ENCODE measurements at regions not wholly inside any gene's neighbourhood (a gene's known extent, or its start where the extent isn't known, plus 50 kb on each side); places are given as distances from the start of the nearest gene placed in this dataset.
A peak's percentile ranks its signal among the peaks of the same experiment; 100 is the strongest.

DNA sequence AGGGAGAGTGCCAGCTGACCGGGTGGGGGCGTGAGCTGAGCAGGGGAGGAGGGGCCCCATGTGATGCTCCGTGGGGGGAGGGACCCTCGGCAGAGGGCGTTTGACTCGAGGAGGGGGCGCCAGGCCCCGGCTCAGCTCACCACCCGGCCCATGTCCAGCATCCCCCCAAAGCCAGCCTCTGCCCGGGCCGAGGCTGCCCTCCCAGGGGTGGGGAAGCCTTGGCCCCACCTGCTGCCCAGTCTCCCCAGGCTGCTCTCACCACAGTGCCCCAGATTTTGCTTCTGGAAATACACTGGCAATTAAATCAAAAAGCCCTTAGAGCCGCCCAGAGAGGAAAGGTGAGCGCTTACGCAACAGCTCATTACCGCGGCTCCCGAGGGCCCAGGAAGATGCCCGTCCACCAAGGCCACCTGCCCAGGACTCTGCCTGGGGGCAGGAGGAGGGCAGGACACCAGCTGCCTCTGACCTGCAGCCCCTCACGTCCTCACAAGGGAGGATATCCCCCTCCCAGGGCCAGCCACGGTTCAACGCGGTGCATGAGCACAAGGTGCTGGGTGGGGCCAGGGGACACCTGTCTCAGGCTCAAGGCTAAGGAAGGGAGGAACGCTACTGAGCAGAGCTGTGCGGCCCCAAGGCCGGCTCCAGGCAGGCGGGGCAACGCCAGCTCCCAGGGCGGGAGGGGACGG, 70.0 kb upstream of the INPP5A start:
- Histone ChIP-seq H3K27me3 (ENCODE audit: insufficient read depth, low read length) (peaks cover 12% of the 10 kb centered on the region), H3K9me3 (ENCODE audit: low read depth, low read length) (no peaks in the 10 kb centered on the region), H4K20me1 (ENCODE audit: insufficient read depth, low read length) (no peaks in the 10 kb centered on the region), H3K27ac (ENCODE audit: low read depth, low read length) (no peak overlapping the region), H3K79me2 (ENCODE audit: insufficient read depth, low read length) (no peaks in the 10 kb centered on the region), H3K36me3 (ENCODE audit: insufficient read depth, low read length) (no peaks in the 10 kb centered on the region), H3K4me1 (ENCODE audit: insufficient read depth, low read length) (no peaks in the 10 kb centered on the region), H2AFZ (ENCODE audit: low read length) (no peak overlapping the region), H3K4me2 (ENCODE audit: insufficient read depth, low read length) (no peak overlapping the region), H3K4me3 (ENCODE audit: insufficient read depth, low read length) (no peak overlapping the region)
- DNase-seq (ENCODE audit: insufficient read length, low spot score, missing footprints) = peak; percentile 73
- TF ChIP-seq, protein P1, sequence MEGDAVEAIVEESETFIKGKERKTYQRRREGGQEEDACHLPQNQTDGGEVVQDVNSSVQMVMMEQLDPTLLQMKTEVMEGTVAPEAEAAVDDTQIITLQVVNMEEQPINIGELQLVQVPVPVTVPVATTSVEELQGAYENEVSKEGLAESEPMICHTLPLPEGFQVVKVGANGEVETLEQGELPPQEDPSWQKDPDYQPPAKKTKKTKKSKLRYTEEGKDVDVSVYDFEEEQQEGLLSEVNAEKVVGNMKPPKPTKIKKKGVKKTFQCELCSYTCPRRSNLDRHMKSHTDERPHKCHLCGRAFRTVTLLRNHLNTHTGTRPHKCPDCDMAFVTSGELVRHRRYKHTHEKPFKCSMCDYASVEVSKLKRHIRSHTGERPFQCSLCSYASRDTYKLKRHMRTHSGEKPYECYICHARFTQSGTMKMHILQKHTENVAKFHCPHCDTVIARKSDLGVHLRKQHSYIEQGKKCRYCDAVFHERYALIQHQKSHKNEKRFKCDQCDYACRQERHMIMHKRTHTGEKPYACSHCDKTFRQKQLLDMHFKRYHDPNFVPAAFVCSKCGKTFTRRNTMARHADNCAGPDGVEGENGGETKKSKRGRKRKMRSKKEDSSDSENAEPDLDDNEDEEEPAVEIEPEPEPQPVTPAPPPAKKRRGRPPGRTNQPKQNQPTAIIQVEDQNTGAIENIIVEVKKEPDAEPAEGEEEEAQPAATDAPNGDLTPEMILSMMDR (IDR thresholded peaks at IDR 0.05; ENCODE audit: extremely low read depth, low read depth, low read length) = no peak

DNA sequence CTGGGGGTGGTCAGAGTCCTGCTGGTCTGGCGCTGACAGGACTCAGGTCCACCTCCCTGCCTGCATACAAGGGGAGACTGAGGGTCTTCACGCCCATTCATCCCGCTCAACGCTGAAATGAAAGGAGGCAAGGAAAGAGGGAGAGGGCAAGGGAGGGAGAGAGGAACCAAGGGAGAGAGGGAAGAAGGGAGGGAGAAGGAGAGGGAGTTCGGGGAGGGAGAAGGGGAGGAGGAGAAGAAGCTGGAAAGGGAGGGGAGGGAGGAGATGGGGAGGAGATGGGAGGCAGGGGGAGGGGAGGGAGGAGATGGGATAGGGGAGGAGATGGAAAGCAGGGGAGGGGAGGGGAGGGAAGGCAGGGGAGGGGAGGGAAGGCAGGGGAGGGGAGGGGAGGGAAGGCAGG, 69.4 kb upstream of the INPP5A start:
- no peaks in the 10 kb centered on the region for H3K4me1 ChIP-seq (ENCODE audit: insufficient read depth, low read length)
- H3K9me3 ChIP-seq (ENCODE audit: low read depth, low read length) = no peaks in the 10 kb centered on the region
- no peak overlapping the region for H3K4me2 ChIP-seq (ENCODE audit: insufficient read depth, low read length)
- no peaks in the 10 kb centered on the region for H3K36me3 ChIP-seq (ENCODE audit: insufficient read depth, low read length)
- no peak overlapping the region for H3K27ac ChIP-seq (ENCODE audit: low read depth, low read length)
- no peak overlapping the region for H2AFZ ChIP-seq (ENCODE audit: low read length)
- no peak overlapping the region for H3K4me3 ChIP-seq (ENCODE audit: insufficient read depth, low read length)
- no peaks in the 10 kb centered on the region for H3K79me2 ChIP-seq (ENCODE audit: insufficient read depth, low read length)
- no peaks in the 10 kb centered on the region for H4K20me1 ChIP-seq (ENCODE audit: insufficient read depth, low read length)
- TF ChIP-seq, protein P1 (IDR thresholded peaks at IDR 0.05; ENCODE audit: extremely low read depth, low read depth, low read length) = no peak
- peak; percentile 34 for DNase-seq (ENCODE audit: insufficient read length, low spot score, missing footprints)
- H3K27me3 ChIP-seq (ENCODE audit: insufficient read depth, low read length) = peaks cover 13% of the 10 kb centered on the region

DNA sequence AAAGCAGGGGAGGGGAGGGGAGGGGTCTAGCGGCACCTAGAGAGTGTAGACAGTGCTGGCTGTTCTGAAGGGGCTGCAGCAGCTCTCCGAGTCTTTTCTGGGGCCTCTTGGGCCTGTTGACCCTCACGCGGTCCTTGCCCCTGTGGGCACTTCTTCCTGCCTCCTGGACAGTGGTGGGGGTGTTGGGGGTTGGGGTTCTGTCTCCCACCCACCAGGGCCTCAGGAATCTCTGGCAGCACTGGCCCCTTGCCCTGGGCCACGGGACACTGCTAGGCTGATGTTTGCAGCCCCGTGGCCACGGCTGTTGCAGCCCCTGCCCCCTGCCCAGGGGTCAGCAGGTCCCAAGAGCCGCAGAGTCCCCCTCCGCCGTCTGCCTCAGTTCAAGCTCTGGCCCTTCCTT, 68.9 kb upstream of the INPP5A start:
- Histone ChIP-seq H3K27me3 (ENCODE audit: insufficient read depth, low read length) (peaks cover 16% of the 10 kb centered on the region), H4K20me1 (ENCODE audit: insufficient read depth, low read length) (no peaks in the 10 kb centered on the region), H3K79me2 (ENCODE audit: insufficient read depth, low read length) (no peaks in the 10 kb centered on the region), H3K4me3 (ENCODE audit: insufficient read depth, low read length) (no peak overlapping the region), H3K36me3 (ENCODE audit: insufficient read depth, low read length) (no peaks in the 10 kb centered on the region), H3K4me2 (ENCODE audit: insufficient read depth, low read length) (no peak overlapping the region), H3K4me1 (ENCODE audit: insufficient read depth, low read length) (no peaks in the 10 kb centered on the region), H3K9me3 (ENCODE audit: low read depth, low read length) (no peaks in the 10 kb centered on the region), H2AFZ (ENCODE audit: low read length) (no peak overlapping the region), H3K27ac (ENCODE audit: low read depth, low read length) (no peak overlapping the region)
- TF ChIP-seq, protein P1 (IDR thresholded peaks at IDR 0.05; ENCODE audit: extremely low read depth, low read depth, low read length) = no peak
- peak; percentile 56 for DNase-seq (ENCODE audit: insufficient read length, low spot score, missing footprints)

DNA sequence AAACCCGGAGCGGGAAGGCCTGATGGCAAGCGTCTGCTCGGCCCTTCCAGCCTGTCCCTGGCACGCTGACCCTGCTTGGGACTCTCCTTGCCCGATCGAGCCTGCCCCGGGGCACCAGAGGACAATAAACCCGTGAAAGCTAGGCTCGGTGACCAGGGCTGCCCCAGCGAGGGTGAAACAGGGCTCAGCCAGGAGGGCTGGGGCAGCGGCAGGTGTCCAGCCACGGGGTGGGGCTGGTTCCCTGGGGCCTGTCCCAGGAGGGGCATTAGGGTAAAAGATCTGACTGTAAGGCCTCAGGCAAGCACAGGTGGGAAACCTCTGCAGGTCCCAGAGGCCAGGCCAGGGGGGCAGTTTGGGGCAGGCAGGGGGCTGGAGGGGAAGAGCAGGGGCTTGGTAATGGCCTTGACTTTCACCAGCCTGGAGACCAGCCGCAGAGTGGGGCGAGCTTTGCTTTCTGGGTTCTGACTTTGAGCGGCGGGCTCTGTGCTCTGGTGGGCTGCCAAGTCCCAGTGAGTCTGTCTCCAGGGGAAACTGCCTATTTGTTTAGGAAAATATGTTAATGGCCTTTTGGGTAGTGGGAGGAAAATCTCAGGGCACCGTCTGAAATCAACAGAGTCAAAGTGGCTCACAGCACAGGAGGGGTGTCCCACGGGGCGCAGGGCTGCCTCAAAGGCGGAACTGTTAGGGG, 68.2 kb upstream of the INPP5A start:
- H4K20me1 ChIP-seq (ENCODE audit: insufficient read depth, low read length) = no peaks in the 10 kb centered on the region
- H3K9me3 ChIP-seq (ENCODE audit: low read depth, low read length) = no peaks in the 10 kb centered on the region
- no peaks in the 10 kb centered on the region for H3K36me3 ChIP-seq (ENCODE audit: insufficient read depth, low read length)
- peak; percentile 88 for DNase-seq (ENCODE audit: insufficient read length, low spot score, missing footprints)
- H3K27me3 ChIP-seq (ENCODE audit: insufficient read depth, low read length) = peaks cover 16% of the 10 kb centered on the region
- TF ChIP-seq, protein P1 (IDR thresholded peaks at IDR 0.05; ENCODE audit: extremely low read depth, low read depth, low read length) = no peak
- H3K4me3 ChIP-seq (ENCODE audit: insufficient read depth, low read length) = no peak overlapping the region
- H3K4me1 ChIP-seq (ENCODE audit: insufficient read depth, low read length) = no peaks in the 10 kb centered on the region
- no peak overlapping the region for H2AFZ ChIP-seq (ENCODE audit: low read length)
- no peak overlapping the region for H3K4me2 ChIP-seq (ENCODE audit: insufficient read depth, low read length)
- no peaks in the 10 kb centered on the region for H3K79me2 ChIP-seq (ENCODE audit: insufficient read depth, low read length)
- H3K27ac ChIP-seq (ENCODE audit: low read depth, low read length) = no peak overlapping the region
